ENCODE measurements at regions not wholly inside any gene's neighbourhood (a gene's known extent, or its start where the extent isn't known, plus 50 kb on each side); places are given as distances from the start of the nearest gene placed in this dataset.

- TF ChIP-seq POLR2AphosphoS5 (IDR thresholded peaks at IDR 0.05; ENCODE audit: insufficient read depth in 1 of 2, low read depth in 1 of 2) (no peak), POLR2A (IDR thresholded peaks at IDR 0.05) (no peak)
- TF ChIP-seq, protein P1, sequence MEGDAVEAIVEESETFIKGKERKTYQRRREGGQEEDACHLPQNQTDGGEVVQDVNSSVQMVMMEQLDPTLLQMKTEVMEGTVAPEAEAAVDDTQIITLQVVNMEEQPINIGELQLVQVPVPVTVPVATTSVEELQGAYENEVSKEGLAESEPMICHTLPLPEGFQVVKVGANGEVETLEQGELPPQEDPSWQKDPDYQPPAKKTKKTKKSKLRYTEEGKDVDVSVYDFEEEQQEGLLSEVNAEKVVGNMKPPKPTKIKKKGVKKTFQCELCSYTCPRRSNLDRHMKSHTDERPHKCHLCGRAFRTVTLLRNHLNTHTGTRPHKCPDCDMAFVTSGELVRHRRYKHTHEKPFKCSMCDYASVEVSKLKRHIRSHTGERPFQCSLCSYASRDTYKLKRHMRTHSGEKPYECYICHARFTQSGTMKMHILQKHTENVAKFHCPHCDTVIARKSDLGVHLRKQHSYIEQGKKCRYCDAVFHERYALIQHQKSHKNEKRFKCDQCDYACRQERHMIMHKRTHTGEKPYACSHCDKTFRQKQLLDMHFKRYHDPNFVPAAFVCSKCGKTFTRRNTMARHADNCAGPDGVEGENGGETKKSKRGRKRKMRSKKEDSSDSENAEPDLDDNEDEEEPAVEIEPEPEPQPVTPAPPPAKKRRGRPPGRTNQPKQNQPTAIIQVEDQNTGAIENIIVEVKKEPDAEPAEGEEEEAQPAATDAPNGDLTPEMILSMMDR (IDR thresholded peaks at IDR 0.05) = no peak
Measured at GRCh38 chr2:106701203-106702022, 184.6 kb downstream of the ST6GAL2 start.
